CD4-positive, alpha-beta memory T cell (primary cell): ENCODE measurements at regions not wholly inside any gene's neighbourhood (a gene's known extent, or its start where the extent isn't known, plus 50 kb on each side); places are given as distances from the start of the nearest gene placed in this dataset.
"Not testable (repeated sequence)": the region's sequence is repeated elsewhere in the genome, so short reads cannot be mapped to it uniquely, and the experiment has no call there.

Experiments
- CTCF ChIA-PET: fragments of 350-600 bp; sonication (Branson Sonifier 250); formaldehyde crosslinking; loops from one replicate; lab custom pipeline; 2021; ENCODE audit warnings: inconsistent platforms; ENCODE audit not compliant: partially characterized antibody; lab: Charles Lee
- POLR2A ChIA-PET: fragments of 350-600 bp; sonication (Branson Sonifier 250); formaldehyde crosslinking; loops from one replicate; lab custom pipeline; 2021; ENCODE audit not compliant: partially characterized antibody; lab: Charles Lee
- DNase-seq, 5 donors: peaks; one replicate each; pipeline versions ENCODE4 v3.0.0 to v3.0.0-alpha.2; 2020 to 2022; ENCODE audit warnings: mixed read lengths in 1 of 5
- H3K27ac ChIP-seq: one replicate; pipeline ENCODE4 v1.7.0; 2013; ENCODE audit warnings: low read depth, low read length
- H3K27me3 ChIP-seq: 2 replicates; pipeline ENCODE4 v1.7.0; 2013; ENCODE audit warnings: mild to moderate bottlenecking, low read length, moderate library complexity; ENCODE audit not compliant: insufficient read depth
- H3K36me3 ChIP-seq: 2 replicates; pipeline ENCODE4 v1.7.0; 2013; ENCODE audit warnings: mild to moderate bottlenecking, low read length, moderate library complexity; ENCODE audit not compliant: insufficient read depth
- H3K4me1 ChIP-seq: 2 replicates; pipeline ENCODE4 v1.7.0; 2013; ENCODE audit warnings: mild to moderate bottlenecking, low read length, moderate library complexity; ENCODE audit not compliant: insufficient read depth
- H3K4me3 ChIP-seq, 2 donors: one replicate each; pipeline ENCODE4 v1.7.0; 2013; ENCODE audit warnings: low read length in 2 of 2, mild to moderate bottlenecking in 1 of 2
- H3K9me3 ChIP-seq, 2 donors: one replicate each; pipeline ENCODE4 v1.7.0; 2013; ENCODE audit warnings: low read length in 2 of 2, control low read depth in 1 of 2; ENCODE audit not compliant: control insufficient read depth in 1 of 2
- H3K27ac Mint-ChIP-seq, 7 donors: one replicate each; pipeline ENCODE4 v1.8.0; 2020 to 2021; ENCODE audit warnings: mixed read lengths in 7 of 7, mild to moderate bottlenecking in 6 of 7, inconsistent platforms in 3 of 7, moderate library complexity in 3 of 7
- H3K27me3 Mint-ChIP-seq, 2 donors: one replicate each; pipeline ENCODE4 v1.8.0; 2020 to 2021; ENCODE audit warnings: mixed read lengths in 2 of 2
- H3K36me3 Mint-ChIP-seq, 2 donors: one replicate each; pipeline ENCODE4 v1.8.0; 2020 to 2021; ENCODE audit warnings: mixed read lengths in 2 of 2, inconsistent platforms in 1 of 2, mild to moderate bottlenecking in 1 of 2
- H3K4me1 Mint-ChIP-seq, 4 donors: one replicate each; pipeline ENCODE4 v1.8.0; 2020 to 2021; ENCODE audit warnings: mixed read lengths in 4 of 4, mild to moderate bottlenecking in 1 of 4
- H3K4me3 Mint-ChIP-seq, 8 donors: one replicate each; pipeline ENCODE4 v1.8.0; 2020 to 2021; ENCODE audit warnings: mixed read lengths in 8 of 8, mild to moderate bottlenecking in 7 of 8, moderate library complexity in 6 of 8, inconsistent platforms in 3 of 8
- H3K9me3 Mint-ChIP-seq, 8 donors: one replicate each; pipeline ENCODE4 v1.8.0; 2020 to 2021; ENCODE audit warnings: mixed read lengths in 8 of 8, mild to moderate bottlenecking in 5 of 8, inconsistent platforms in 3 of 8, moderate library complexity in 1 of 8
- intact Hi-C: fragments of 100-400 bp; cut with micrococcal nuclease; formaldehyde crosslinking; loops from one replicate; pipeline ENCODE4 v1.15.1; 2023

GRCh38 chr1:190942475-190942874 lies 464.8 kb upstream of the BRINP3 start:
- H3K9me3 Mint-ChIP-seq: peaks cover 0 to 8% (median 0%) of the 10 kb centered on the region in 8 donors
- no peak overlapping the region for H3K4me3 Mint-ChIP-seq
- intact Hi-C loops: no loop called here
- Histone ChIP-seq H3K9me3 (no peaks in the 10 kb centered on the region), H3K36me3 (no peaks in the 10 kb centered on the region), H3K4me1 (no peaks in the 10 kb centered on the region), H3K4me3 (no peak overlapping the region), H3K27ac (no peak overlapping the region), H3K27me3 (no peaks in the 10 kb centered on the region)
- H3K4me1 Mint-ChIP-seq: no peaks in the 10 kb centered on the region
- ChIA-PET POLR2A (no interaction called here), CTCF (no interaction called here)
- no peak overlapping the region for H3K27ac Mint-ChIP-seq
- H3K27me3 Mint-ChIP-seq: no peaks in the 10 kb centered on the region
- no peaks in the 10 kb centered on the region for H3K36me3 Mint-ChIP-seq
- DNase-seq: no peak

- intact Hi-C loops, CTCF ChIA-PET, H3K36me3 Mint-ChIP-seq, H3K36me3 ChIP-seq, H3K9me3 ChIP-seq, H3K27me3 Mint-ChIP-seq, H3K27ac ChIP-seq, H3K4me1 Mint-ChIP-seq, H3K27ac Mint-ChIP-seq, H3K4me3 Mint-ChIP-seq, DNase-seq, H3K9me3 Mint-ChIP-seq, H3K4me1 ChIP-seq, H3K27me3 ChIP-seq, POLR2A ChIA-PET, H3K4me3 ChIP-seq: not testable (repeated sequence)
Observed at GRCh38 chr1:190943722-190944121, 466.1 kb upstream of the BRINP3 start.

- intact Hi-C loops: no loop called here
- Mint-ChIP-seq H3K4me3 (no peak overlapping the region), H3K27me3 (no peaks in the 10 kb centered on the region), H3K36me3 (no peaks in the 10 kb centered on the region), H3K27ac (no peak overlapping the region), H3K9me3 (peaks cover 0 to 4% (median under 1%) of the 10 kb centered on the region in 8 donors), H3K4me1 (no peaks in the 10 kb centered on the region)
- Histone ChIP-seq H3K27me3 (no peaks in the 10 kb centered on the region), H3K27ac (no peak overlapping the region), H3K4me1 (no peaks in the 10 kb centered on the region), H3K9me3 (no peaks in the 10 kb centered on the region), H3K4me3 (no peak overlapping the region), H3K36me3 (no peaks in the 10 kb centered on the region)
- ChIA-PET CTCF (no interaction called here), POLR2A (no interaction called here)
- DNase-seq: no peak
Observed at GRCh38 chr1:190949939-190950338, 472.3 kb upstream of the BRINP3 start.

GRCh38 chr1:190957565-190957964 lies 479.9 kb upstream of the BRINP3 start:
- H3K4me1 Mint-ChIP-seq: no peaks in the 10 kb centered on the region
- no peaks in the 10 kb centered on the region for H3K27me3 Mint-ChIP-seq
- no peaks in the 10 kb centered on the region for H3K36me3 ChIP-seq
- H3K27ac Mint-ChIP-seq: no peak overlapping the region
- H3K9me3 ChIP-seq: no peaks in the 10 kb centered on the region
- no peak for DNase-seq
- H3K36me3 Mint-ChIP-seq: no peaks in the 10 kb centered on the region
- intact Hi-C loops: no loop called here
- POLR2A ChIA-PET: no interaction called here
- CTCF ChIA-PET: no interaction called here
- H3K27ac ChIP-seq: no peak overlapping the region
- H3K4me3 ChIP-seq: no peak overlapping the region
- no peak overlapping the region for H3K4me3 Mint-ChIP-seq
- peaks cover 0 to 10% (median 6%) of the 10 kb centered on the region in 8 donors for H3K9me3 Mint-ChIP-seq
- H3K27me3 ChIP-seq: no peaks in the 10 kb centered on the region
- H3K4me1 ChIP-seq: no peaks in the 10 kb centered on the region

GRCh38 chr1:190963321-190963720 lies 485.7 kb upstream of the BRINP3 start:
- no peak overlapping the region for H3K27ac ChIP-seq
- ChIA-PET POLR2A (no interaction called here), CTCF (no interaction called here)
- no peaks in the 10 kb centered on the region for H3K36me3 Mint-ChIP-seq
- no peaks in the 10 kb centered on the region for H3K27me3 ChIP-seq
- no peak overlapping the region for H3K4me3 Mint-ChIP-seq
- H3K4me1 Mint-ChIP-seq: no peaks in the 10 kb centered on the region
- intact Hi-C loops: no loop called here
- no peaks in the 10 kb centered on the region for H3K4me1 ChIP-seq
- peaks cover 0 to 8% (median 3%) of the 10 kb centered on the region in 8 donors for H3K9me3 Mint-ChIP-seq
- no peaks in the 10 kb centered on the region for H3K36me3 ChIP-seq
- no peak for DNase-seq
- no peaks in the 10 kb centered on the region for H3K9me3 ChIP-seq
- H3K27ac Mint-ChIP-seq: no peak overlapping the region
- H3K27me3 Mint-ChIP-seq: no peaks in the 10 kb centered on the region
- H3K4me3 ChIP-seq: no peak overlapping the region

- Histone ChIP-seq H3K27me3 (no peaks in the 10 kb centered on the region), H3K36me3 (no peaks in the 10 kb centered on the region), H3K27ac (no peak overlapping the region), H3K4me1 (no peaks in the 10 kb centered on the region), H3K9me3 (peaks cover 0 to 3% of the 10 kb centered on the region in 2 donors), H3K4me3 (no peak overlapping the region)
- POLR2A ChIA-PET: no interaction called here
- Mint-ChIP-seq H3K27me3 (no peaks in the 10 kb centered on the region), H3K36me3 (no peaks in the 10 kb centered on the region), H3K27ac (no peak overlapping the region), H3K4me1 (no peaks in the 10 kb centered on the region), H3K4me3 (no peak overlapping the region), H3K9me3 (peaks cover 0 to 14% (median 5%) of the 10 kb centered on the region in 8 donors)
- intact Hi-C loops: no loop called here
- DNase-seq: peak in 1 of 5 donors; percentile 29
- CTCF ChIA-PET: no interaction called here
Observed at GRCh38 chr1:190975827-190976226, 498.2 kb upstream of the BRINP3 start.

- no peak overlapping the region for H3K4me3 ChIP-seq
- CTCF ChIA-PET: no interaction called here
- intact Hi-C loops: no loop called here
Observed at GRCh38 chr1:191002768-191003167, 525.1 kb upstream of the BRINP3 start.

GRCh38 chr1:191016765-191017164 lies 539.1 kb upstream of the BRINP3 start:
- H3K27me3 ChIP-seq: no peaks in the 10 kb centered on the region
- H3K9me3 ChIP-seq: no peaks in the 10 kb centered on the region
- peaks cover 0 to 15% (median 7%) of the 10 kb centered on the region in 8 donors for H3K9me3 Mint-ChIP-seq
- H3K27ac ChIP-seq: no peak overlapping the region
- no peak overlapping the region for H3K4me3 ChIP-seq
- H3K4me1 Mint-ChIP-seq: no peaks in the 10 kb centered on the region
- no peaks in the 10 kb centered on the region for H3K27me3 Mint-ChIP-seq
- ChIA-PET POLR2A (no interaction called here), CTCF (no interaction called here)
- no peaks in the 10 kb centered on the region for H3K36me3 Mint-ChIP-seq
- intact Hi-C loops: no loop called here
- no peaks in the 10 kb centered on the region for H3K36me3 ChIP-seq
- no peaks in the 10 kb centered on the region for H3K4me1 ChIP-seq
- no peak overlapping the region for H3K4me3 Mint-ChIP-seq
- no peak overlapping the region for H3K27ac Mint-ChIP-seq
- DNase-seq: no peak

More at GRCh38 chr1:191002768-191003167, 525.1 kb upstream of the BRINP3 start:
- no peaks in the 10 kb centered on the region for H3K27me3 ChIP-seq
- Mint-ChIP-seq H3K36me3 (no peaks in the 10 kb centered on the region), H3K4me1 (no peaks in the 10 kb centered on the region), H3K27me3 (no peaks in the 10 kb centered on the region), H3K27ac (no peak overlapping the region), H3K9me3 (peaks cover 1 to 24% (median 4%) of the 10 kb centered on the region in 8 donors), H3K4me3 (no peak overlapping the region)
- DNase-seq: no peak
- H3K27ac ChIP-seq: no peak overlapping the region
- no peaks in the 10 kb centered on the region for H3K9me3 ChIP-seq
- H3K4me1 ChIP-seq: no peaks in the 10 kb centered on the region
- POLR2A ChIA-PET: no interaction called here
- no peaks in the 10 kb centered on the region for H3K36me3 ChIP-seq
